GM12878 (cell line): ENCODE measurements at regions not wholly inside any gene's neighbourhood (a gene's known extent, or its start where the extent isn't known, plus 50 kb on each side); places are given as distances from the start of the nearest gene placed in this dataset.

Experiments used
- ATAC-seq: fragments of 200-7000 bp; cut with Tn5 transposase; 3 replicates; pipeline ENCODE4 v1.9.1; 2020; ENCODE audit warnings: mild to moderate bottlenecking, moderate library complexity
- BruUV-seq: library from RNA; stranded (reverse); fragments of 400-500 nt; replicated peaks from 2 replicates; lab custom pipeline; 2021; lab: Mats Ljungman, UMichigan
- CTCF ChIA-PET: fragments of 300-600 bp; sonication (Branson Sonifier 250); formaldehyde crosslinking; extraction: SDS; loops from one replicate; lab custom pipeline; 2021; ENCODE audit warnings: inconsistent platforms; lab: Yijun Ruan, JAX
- POLR2A ChIA-PET: fragments of 350-600 bp; formaldehyde crosslinking; extraction: SDS; loops from one replicate; lab custom pipeline; 2021; ENCODE audit warnings: inconsistent platforms; lab: Charles Lee
- RAD21 ChIA-PET: fragments of 300-600 bp; sonication (Branson Sonifier 250); formaldehyde crosslinking; loops from one replicate; lab custom pipeline; 2023; ENCODE audit warnings: antibody characterized with exemption; ENCODE audit not compliant: unreplicated experiment; lab: Charles Lee
- SMC1A ChIA-PET: fragments of 300-600 bp; sonication (Branson Sonifier 250); formaldehyde crosslinking; loops from one replicate; lab custom pipeline; 2023; ENCODE audit not compliant: unreplicated experiment, uncharacterized antibody; lab: Charles Lee
- DNase-seq: peaks from one replicate; pipeline ENCODE4 v3.0.0-alpha.2; 2011; ENCODE audit warnings: low read depth, low spot score
- FAIRE-seq: peaks from 3 replicates; lab custom pipeline; 2011; peaks lifted over from hg19 to GRCh38; lab: Jason Lieb, UNC
- H2AFZ ChIP-seq: 2 replicates; pipeline ENCODE4 v1.6.0; 2011; ENCODE audit warnings: low read depth, low read length, control low read depth; ENCODE audit not compliant: control insufficient read depth
- H3K27ac ChIP-seq: 2 replicates; pipeline ENCODE4 v1.5.1; 2011; ENCODE audit warnings: control low read depth; ENCODE audit not compliant: control insufficient read depth, insufficient read depth
- H3K27me3 ChIP-seq, 2 experiments: replicated peaks in 1 of 2; 2 replicates each; pipeline versions ENCODE4 v1.6.0 to v1.6.1; 2011; ENCODE audit warnings: low read length in 1 of 2; ENCODE audit not compliant: control insufficient read depth in 2 of 2, insufficient read depth in 2 of 2
- H3K36me3 ChIP-seq, 2 experiments: 2 replicates each; pipeline ENCODE4 v1.5.1; 2011; ENCODE audit warnings: low read length in 1 of 2; ENCODE audit not compliant: control insufficient read depth in 2 of 2, insufficient read depth in 2 of 2
- H3K4me1 ChIP-seq: 2 replicates; pipeline ENCODE4 v1.6.1; 2011; ENCODE audit warnings: mild to moderate bottlenecking, low read length, moderate library complexity, mixed read lengths; ENCODE audit not compliant: control insufficient read depth, insufficient read depth
- H3K4me2 ChIP-seq: 2 replicates; pipeline ENCODE4 v1.6.0; 2011; ENCODE audit warnings: control low read depth; ENCODE audit not compliant: control insufficient read depth, insufficient read depth
- H3K4me3 ChIP-seq: fragments of 200-600 bp; sonication (generic); 2 replicates; pipeline ENCODE4 v1.5.1; 2016
- H3K79me2 ChIP-seq: 2 replicates; pipeline ENCODE4 v1.6.0; 2011; ENCODE audit warnings: low read length; ENCODE audit not compliant: control insufficient read depth, insufficient read depth
- H3K9ac ChIP-seq: 2 replicates; pipeline ENCODE4 v1.8.0; 2011; ENCODE audit warnings: low read length, control low read depth, mixed read lengths; ENCODE audit not compliant: control insufficient read depth, insufficient read depth
- H3K9me3 ChIP-seq: replicated peaks from 3 replicates; pipeline ENCODE4 v1.5.1; 2011; ENCODE audit warnings: mild to moderate bottlenecking, low read length; ENCODE audit not compliant: control insufficient read depth, insufficient read depth
- H4K20me1 ChIP-seq: 2 replicates; pipeline ENCODE4 v1.6.0; 2011; ENCODE audit not compliant: control insufficient read depth, insufficient read depth
- ATF2 ChIP-seq: IDR thresholded peaks from 2 replicates; pipeline ENCODE4 v1.6.1; 2012; ENCODE audit warnings: low read length, inconsistent platforms
- BRCA1 ChIP-seq: IDR thresholded peaks from 2 replicates; pipeline ENCODE4 v1.6.1; 2011; ENCODE audit warnings: low read depth, low read length, improper control_type of control experiment
- CBX5 ChIP-seq: sonication (generic); IDR thresholded peaks from 2 replicates; pipeline ENCODE4 v1.6.1; 2016; ENCODE audit warnings: low read depth, moderate library complexity, mild to moderate bottlenecking, inconsistent platforms
- CHD4 ChIP-seq: fragments of 200-600 bp; sonication (generic); IDR thresholded peaks from 2 replicates; pipeline ENCODE4 v1.6.1; 2016; ENCODE audit warnings: mild to moderate bottlenecking
- EZH2 ChIP-seq: IDR thresholded peaks from 2 replicates; pipeline ENCODE4 v1.6.1; 2012; ENCODE audit warnings: low read depth, mild to moderate bottlenecking, control low read depth, inconsistent platforms, low read length, borderline replicate concordance; ENCODE audit not compliant: control insufficient read depth
- FOXK2 ChIP-seq: fragments of 450-650 bp; IDR thresholded peaks from 2 replicates; pipeline ENCODE4 v1.6.1; 2017; ENCODE audit warnings: mild to moderate bottlenecking, moderate library complexity
- GABPA ChIP-seq: IDR thresholded peaks from 2 replicates; pipeline ENCODE4 v1.6.1; 2014; ENCODE audit warnings: antibody characterized with exemption, low read depth, mild to moderate bottlenecking, inconsistent platforms
- IRF3 ChIP-seq: fragments of 450-650 bp; IDR thresholded peaks from 2 replicates; pipeline ENCODE4 v1.6.1; 2014; ENCODE audit warnings: mild to moderate bottlenecking
- KLF5 ChIP-seq: fragments of 450-650 bp; IDR thresholded peaks from 2 replicates; pipeline ENCODE4 v1.6.1; 2014; ENCODE audit warnings: mild to moderate bottlenecking; ENCODE audit not compliant: partially characterized antibody
- NBN ChIP-seq: fragments of 450-650 bp; IDR thresholded peaks from 2 replicates; pipeline ENCODE4 v1.6.1; 2016
- PKNOX1 ChIP-seq: fragments of 450-650 bp; IDR thresholded peaks from 2 replicates; pipeline ENCODE4 v1.6.1; 2016; ENCODE audit warnings: mild to moderate bottlenecking
- SP1 ChIP-seq: IDR thresholded peaks from one replicate; pipeline ENCODE4 v1.6.1; 2011; ENCODE audit warnings: low read depth, low read length
- USF2 ChIP-seq: IDR thresholded peaks from 2 replicates; pipeline ENCODE4 v1.6.1; 2011; ENCODE audit warnings: low read depth, low read length, improper control_type of control experiment, borderline replicate concordance
- ZNF217 ChIP-seq: fragments of 450-650 bp; IDR thresholded peaks from 2 replicates; pipeline ENCODE4 v1.6.1; 2017; ENCODE audit warnings: antibody characterized with exemption, mild to moderate bottlenecking
- ZNF274 ChIP-seq: IDR thresholded peaks from one replicate; pipeline ENCODE4 v1.8.0; 2011; ENCODE audit not compliant: insufficient read length, insufficient read depth
- WGBS: methylation state at CpG from one replicate; pipeline ENCODE4 v1.1.6; 2016; ENCODE audit warnings: low lambda C conversion rate; ENCODE audit not compliant: insufficient replicate concordance, insufficient coverage; ENCODE audit errors: missing lambda C conversion rate; 5-methylcytosine and 5-hydroxymethylcytosine counted together
- in situ Hi-C: fragments of 300-500 bp; cut with MboI; formaldehyde crosslinking; loops from 9 replicates; pipeline ENCODE4 v1.14.3; 2018; ENCODE audit warnings: mixed read lengths
- intact Hi-C: fragments of 100-400 bp; cut with micrococcal nuclease; formaldehyde crosslinking; loops from one replicate; pipeline ENCODE4 v1.14.2; 2022; ENCODE audit not compliant: unreplicated experiment
- TF ChIP-seq, protein P1 (sequence below): fragments of 450-650 bp; IDR thresholded peaks from 2 replicates; pipeline ENCODE4 v1.6.1; 2016; ENCODE audit warnings: mild to moderate bottlenecking

- FAIRE-seq = no peak
- RAD21 ChIA-PET = no interaction called here
Observed at GRCh38 chr21:34278451-34278850, 85.4 kb upstream of the KCNE2 start.

More at GRCh38 chr21:34278451-34278850, 85.4 kb upstream of the KCNE2 start:
- no TSS peak for BruUV-seq
- H3K36me3 ChIP-seq = no peaks in the 10 kb centered on the region
- CTCF ChIA-PET = no interaction called here
- SMC1A ChIA-PET = interaction anchor here (1.1 kb wide), 1 partner anchor 355 kb away, joined by 4 read pairs; no protein-coding TSS in a partner anchor
- in situ Hi-C loops = no loop called here
- no peak overlapping the region for H3K27ac ChIP-seq
- ATAC-seq = no peak
- H2AFZ ChIP-seq = no peak overlapping the region
- POLR2A ChIA-PET = no interaction called here
- no peak overlapping the region for H3K9ac ChIP-seq
- H3K9me3 ChIP-seq = no peaks in the 10 kb centered on the region
- intact Hi-C loops = no loop called here
- no peak overlapping the region for H3K4me2 ChIP-seq
- no peaks in the 10 kb centered on the region for H3K4me1 ChIP-seq
- DNase-seq = no peak
- H3K79me2 ChIP-seq = no peaks in the 10 kb centered on the region
- TF ChIP-seq CHD4 (no peak), ATF2 (no peak), ZNF274 (no peak), EZH2 (no peak), USF2 (no peak), BRCA1 (no peak), CBX5 (no peak), KLF5 (no peak), GABPA (no peak), SP1 (no peak), IRF3 (no peak), ZNF217 (no peak), FOXK2 (no peak), NBN (no peak), PKNOX1 (no peak)
- TF ChIP-seq, protein P1, sequence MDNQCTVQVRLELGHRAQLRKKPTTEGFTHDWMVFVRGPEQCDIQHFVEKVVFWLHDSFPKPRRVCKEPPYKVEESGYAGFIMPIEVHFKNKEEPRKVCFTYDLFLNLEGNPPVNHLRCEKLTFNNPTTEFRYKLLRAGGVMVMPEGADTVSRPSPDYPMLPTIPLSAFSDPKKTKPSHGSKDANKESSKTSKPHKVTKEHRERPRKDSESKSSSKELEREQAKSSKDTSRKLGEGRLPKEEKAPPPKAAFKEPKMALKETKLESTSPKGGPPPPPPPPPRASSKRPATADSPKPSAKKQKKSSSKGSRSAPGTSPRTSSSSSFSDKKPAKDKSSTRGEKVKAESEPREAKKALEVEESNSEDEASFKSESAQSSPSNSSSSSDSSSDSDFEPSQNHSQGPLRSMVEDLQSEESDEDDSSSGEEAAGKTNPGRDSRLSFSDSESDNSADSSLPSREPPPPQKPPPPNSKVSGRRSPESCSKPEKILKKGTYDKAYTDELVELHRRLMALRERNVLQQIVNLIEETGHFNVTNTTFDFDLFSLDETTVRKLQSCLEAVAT = no peak
- H3K4me3 ChIP-seq = no peak overlapping the region
- 21% methylated on average over 3 of the region's 3 CpGs for WGBS
- H4K20me1 ChIP-seq = no peaks in the 10 kb centered on the region
- H3K27me3 ChIP-seq = no peaks in the 10 kb centered on the region
